ENCODE measurements at regions not wholly inside any gene's neighbourhood (a gene's known extent, or its start where the extent isn't known, plus 50 kb on each side); places are given as distances from the start of the nearest gene placed in this dataset.

DNA sequence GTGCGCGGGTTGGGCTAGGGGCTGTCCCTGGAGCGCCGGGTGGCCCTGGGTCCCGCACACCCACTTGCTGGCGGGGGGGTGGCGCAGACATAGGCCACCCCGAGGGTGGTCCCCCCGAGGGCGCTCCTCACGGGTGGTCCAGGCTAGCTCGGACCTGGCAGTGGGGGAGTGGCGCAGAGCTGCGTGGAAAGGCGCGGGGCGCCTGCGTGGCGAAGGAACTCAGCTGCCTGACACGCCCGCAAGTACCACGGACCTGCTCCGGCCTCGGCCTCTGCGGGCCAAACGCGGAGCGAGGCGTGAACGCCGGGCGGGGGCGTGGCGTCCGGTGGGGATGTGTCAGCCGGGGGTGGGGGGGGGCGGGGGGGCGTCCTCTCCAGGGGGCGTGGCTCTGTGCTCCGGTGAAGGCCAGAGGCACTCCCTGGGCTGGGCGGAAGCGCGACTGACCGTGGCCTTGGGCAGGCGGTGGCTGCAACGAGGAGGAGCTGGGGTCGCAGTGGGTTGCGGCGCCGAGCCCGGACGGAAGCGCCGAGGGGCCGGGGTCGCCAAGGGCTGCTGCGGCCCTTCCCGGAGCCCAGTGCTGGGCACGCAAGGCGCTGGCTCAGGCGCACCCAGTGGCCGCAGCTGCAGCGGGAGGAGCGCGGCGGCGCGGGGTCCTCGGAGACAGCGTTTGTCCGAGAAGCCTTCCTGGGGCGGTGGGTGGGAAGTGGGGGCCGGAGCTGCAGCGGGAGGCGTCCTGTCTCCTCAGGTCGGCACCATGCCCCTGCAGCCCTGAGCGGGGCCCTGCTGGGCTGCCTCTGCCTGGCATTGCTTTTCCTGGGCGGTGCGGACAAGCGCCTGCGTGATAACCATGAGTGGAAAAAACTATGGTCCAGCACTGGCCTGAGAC, 58.9 kb upstream of the NUPR2 start:
- TF ChIP-seq, protein P1, sequence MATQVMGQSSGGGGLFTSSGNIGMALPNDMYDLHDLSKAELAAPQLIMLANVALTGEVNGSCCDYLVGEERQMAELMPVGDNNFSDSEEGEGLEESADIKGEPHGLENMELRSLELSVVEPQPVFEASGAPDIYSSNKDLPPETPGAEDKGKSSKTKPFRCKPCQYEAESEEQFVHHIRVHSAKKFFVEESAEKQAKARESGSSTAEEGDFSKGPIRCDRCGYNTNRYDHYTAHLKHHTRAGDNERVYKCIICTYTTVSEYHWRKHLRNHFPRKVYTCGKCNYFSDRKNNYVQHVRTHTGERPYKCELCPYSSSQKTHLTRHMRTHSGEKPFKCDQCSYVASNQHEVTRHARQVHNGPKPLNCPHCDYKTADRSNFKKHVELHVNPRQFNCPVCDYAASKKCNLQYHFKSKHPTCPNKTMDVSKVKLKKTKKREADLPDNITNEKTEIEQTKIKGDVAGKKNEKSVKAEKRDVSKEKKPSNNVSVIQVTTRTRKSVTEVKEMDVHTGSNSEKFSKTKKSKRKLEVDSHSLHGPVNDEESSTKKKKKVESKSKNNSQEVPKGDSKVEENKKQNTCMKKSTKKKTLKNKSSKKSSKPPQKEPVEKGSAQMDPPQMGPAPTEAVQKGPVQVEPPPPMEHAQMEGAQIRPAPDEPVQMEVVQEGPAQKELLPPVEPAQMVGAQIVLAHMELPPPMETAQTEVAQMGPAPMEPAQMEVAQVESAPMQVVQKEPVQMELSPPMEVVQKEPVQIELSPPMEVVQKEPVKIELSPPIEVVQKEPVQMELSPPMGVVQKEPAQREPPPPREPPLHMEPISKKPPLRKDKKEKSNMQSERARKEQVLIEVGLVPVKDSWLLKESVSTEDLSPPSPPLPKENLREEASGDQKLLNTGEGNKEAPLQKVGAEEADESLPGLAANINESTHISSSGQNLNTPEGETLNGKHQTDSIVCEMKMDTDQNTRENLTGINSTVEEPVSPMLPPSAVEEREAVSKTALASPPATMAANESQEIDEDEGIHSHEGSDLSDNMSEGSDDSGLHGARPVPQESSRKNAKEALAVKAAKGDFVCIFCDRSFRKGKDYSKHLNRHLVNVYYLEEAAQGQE (IDR thresholded peaks at IDR 0.05; ENCODE audit: low read depth), result no peak
- no peak for TF ChIP-seq TCF12 (IDR thresholded peaks at IDR 0.05; ENCODE audit: low read depth)
- no peak for TF ChIP-seq ZBTB7A (IDR thresholded peaks at IDR 0.05; ENCODE audit: low read depth)
- TF ChIP-seq RAD21 (IDR thresholded peaks at IDR 0.05; ENCODE audit: low read depth), result no peak
- no peak for TF ChIP-seq TAF1 (IDR thresholded peaks at IDR 0.05; ENCODE audit: low read depth)
- TF ChIP-seq NFIC (IDR thresholded peaks at IDR 0.05), result no peak
- TF ChIP-seq FOXM1 (IDR thresholded peaks at IDR 0.05; ENCODE audit: borderline replicate concordance, low read depth), result no peak
- TF ChIP-seq, protein P2, sequence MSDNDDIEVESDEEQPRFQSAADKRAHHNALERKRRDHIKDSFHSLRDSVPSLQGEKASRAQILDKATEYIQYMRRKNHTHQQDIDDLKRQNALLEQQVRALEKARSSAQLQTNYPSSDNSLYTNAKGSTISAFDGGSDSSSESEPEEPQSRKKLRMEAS (IDR thresholded peaks at IDR 0.05), result no peak
- TF ChIP-seq TEAD4 (IDR thresholded peaks at IDR 0.05), result no peak
- TF ChIP-seq EGR1 (IDR thresholded peaks at IDR 0.05), result no peak
- TF ChIP-seq CREB1 (IDR thresholded peaks at IDR 0.05; ENCODE audit: low read depth), result no peak
- TF ChIP-seq YY1 (IDR thresholded peaks at IDR 0.05; ENCODE audit: low read depth), result no peak
- TF ChIP-seq CEBPB (IDR thresholded peaks at IDR 0.05), result no peak
- TF ChIP-seq EP300 (IDR thresholded peaks at IDR 0.05; ENCODE audit: borderline replicate concordance), result no peak
- TF ChIP-seq, protein P3, sequence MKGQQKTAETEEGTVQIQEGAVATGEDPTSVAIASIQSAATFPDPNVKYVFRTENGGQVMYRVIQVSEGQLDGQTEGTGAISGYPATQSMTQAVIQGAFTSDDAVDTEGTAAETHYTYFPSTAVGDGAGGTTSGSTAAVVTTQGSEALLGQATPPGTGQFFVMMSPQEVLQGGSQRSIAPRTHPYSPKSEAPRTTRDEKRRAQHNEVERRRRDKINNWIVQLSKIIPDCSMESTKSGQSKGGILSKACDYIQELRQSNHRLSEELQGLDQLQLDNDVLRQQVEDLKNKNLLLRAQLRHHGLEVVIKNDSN (IDR thresholded peaks at IDR 0.05), result no peak

DNA sequence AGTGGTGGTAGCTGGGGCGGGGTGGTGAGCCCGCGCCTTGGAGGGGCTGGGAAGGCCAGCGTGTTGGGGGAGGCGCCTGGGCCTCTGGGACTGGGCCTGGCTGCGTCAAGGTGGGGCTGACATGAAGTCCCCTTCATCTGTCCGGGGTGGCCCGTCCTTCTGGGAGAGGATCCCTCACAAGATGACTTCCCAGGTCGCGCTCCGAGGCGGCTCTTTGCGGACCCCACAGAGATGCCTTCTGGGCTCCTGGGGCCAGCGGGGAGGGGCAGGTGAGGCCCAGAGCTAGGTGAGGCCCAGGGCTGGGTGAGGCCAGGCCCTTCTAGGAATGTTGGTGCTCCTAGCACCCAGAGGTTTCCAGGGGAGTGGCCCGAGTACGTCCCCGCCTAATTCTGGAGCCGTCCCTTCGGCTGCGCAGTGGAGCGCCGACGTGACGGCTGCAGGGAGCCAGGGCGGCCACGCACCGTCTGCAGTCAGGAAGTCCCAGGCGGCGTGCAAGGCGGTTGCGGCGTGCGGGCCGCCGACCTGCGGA, 58.2 kb upstream of the NUPR2 start:
- TF ChIP-seq NFIC (IDR thresholded peaks at IDR 0.05) (no peak), EGR1 (IDR thresholded peaks at IDR 0.05) (no peak), TEAD4 (IDR thresholded peaks at IDR 0.05) (no peak), CEBPB (IDR thresholded peaks at IDR 0.05) (no peak), EP300 (IDR thresholded peaks at IDR 0.05; ENCODE audit: borderline replicate concordance) (no peak), TAF1 (IDR thresholded peaks at IDR 0.05; ENCODE audit: low read depth) (no peak), CREB1 (IDR thresholded peaks at IDR 0.05; ENCODE audit: low read depth) (no peak), TCF12 (IDR thresholded peaks at IDR 0.05; ENCODE audit: low read depth) (no peak), ZBTB7A (IDR thresholded peaks at IDR 0.05; ENCODE audit: low read depth) (no peak), YY1 (IDR thresholded peaks at IDR 0.05; ENCODE audit: low read depth) (no peak), RAD21 (IDR thresholded peaks at IDR 0.05; ENCODE audit: low read depth) (no peak), FOXM1 (IDR thresholded peaks at IDR 0.05; ENCODE audit: borderline replicate concordance, low read depth) (no peak)
- TF ChIP-seq, protein P2 (IDR thresholded peaks at IDR 0.05), result no peak
- TF ChIP-seq, protein P3 (IDR thresholded peaks at IDR 0.05), result no peak
- TF ChIP-seq, protein P1 (IDR thresholded peaks at IDR 0.05; ENCODE audit: low read depth), result no peak
